ENCODE measurements at regions not wholly inside any gene's neighbourhood (a gene's known extent, or its start where the extent isn't known, plus 50 kb on each side); places are given as distances from the start of the nearest gene placed in this dataset.
A peak's percentile ranks its signal among the peaks of the same experiment; 100 is the strongest.

GRCh38 chr12:98280152-98280551 is 235.2 kb upstream of the TMPO start:
- H3K9me2 ChIP-seq (ENCODE audit: insufficient read depth, low read length) = no peaks in the 10 kb centered on the region
- H3K36me3 ChIP-seq (ENCODE audit: insufficient read depth, low read length) = 0 out of 2 replicates have a peak, but pooled peaks cover 4% of the 10 kb centered on the region
- no peaks in the 10 kb centered on the region for H3K9me3 ChIP-seq (ENCODE audit: low read length)
- H3K4me2 ChIP-seq (ENCODE audit: low read length) = no peak overlapping the region
- no peaks in the 10 kb centered on the region for H4K20me1 ChIP-seq (ENCODE audit: insufficient read depth, low read length)
- ChIA-PET POLR2A (interaction anchor here (0.6 to 1.6 kb wide), 12 partner anchors 18 to 1075 kb away, joined by 3 to 7 read pairs (median 3); no protein-coding TSS in a partner anchor), CTCF (ENCODE audit: unreplicated experiment) (no interaction called here)
- no peak overlapping the region for H3K4me3 ChIP-seq (ENCODE audit: low read depth, low read length, poor library complexity, severe bottlenecking)
- no peaks in the 10 kb centered on the region for H3K79me2 ChIP-seq (ENCODE audit: insufficient read depth, low read depth, low read length)
- intact Hi-C loops (cut with micrococcal nuclease; ENCODE audit: unreplicated experiment) = no loop called here
- H2AFZ ChIP-seq (ENCODE audit: low read length) = peak overlapping the region; percentile 78; the same call in 1 of the 2 replicates
- peaks cover 30% of the 10 kb centered on the region for H3K4me1 ChIP-seq (ENCODE audit: insufficient read depth, low read length, poor library complexity, severe bottlenecking)
- no peak overlapping the region for H3K27ac ChIP-seq (ENCODE audit: low read depth, low read length, poor library complexity, severe bottlenecking)
- TF ChIP-seq EZH2phosphoT487 (IDR thresholded peaks at IDR 0.05; ENCODE audit: borderline replicate concordance, low read depth, low read length) = no peak
- no peak for TF ChIP-seq CTCF (conservative IDR thresholded peaks at IDR 0.05; ENCODE audit: low read length)
- BruUV-seq (replicated peaks) = no TSS peak
- no peak for DNase-seq (ENCODE audit: low spot score)

- TF ChIP-seq EZH2phosphoT487 (IDR thresholded peaks at IDR 0.05; ENCODE audit: borderline replicate concordance, low read depth, low read length) = no peak
- no peak for TF ChIP-seq CTCF (conservative IDR thresholded peaks at IDR 0.05; ENCODE audit: low read length)
- peak overlapping the region; percentile 13; the same call in 1 of the 2 replicates for H3K4me2 ChIP-seq (ENCODE audit: low read length)
- H3K36me3 ChIP-seq (ENCODE audit: insufficient read depth, low read length) = 0 out of 2 replicates have a peak, but pooled peaks cover 4% of the 10 kb centered on the region
- peak overlapping the region; percentile 78; the same call in 1 of the 2 replicates for H2AFZ ChIP-seq (ENCODE audit: low read length)
- peaks cover 25% of the 10 kb centered on the region for H3K4me1 ChIP-seq (ENCODE audit: insufficient read depth, low read length, poor library complexity, severe bottlenecking)
- intact Hi-C loops (cut with micrococcal nuclease; ENCODE audit: unreplicated experiment) = no loop called here
- H3K9me3 ChIP-seq (ENCODE audit: low read length) = no peaks in the 10 kb centered on the region
- POLR2A ChIA-PET = interaction anchor here (0.6 to 1.6 kb wide), 15 partner anchors 17 to 885 kb away, joined by 3 to 7 read pairs (median 3); no protein-coding TSS in a partner anchor
- no peak overlapping the region for H3K4me3 ChIP-seq (ENCODE audit: low read depth, low read length, poor library complexity, severe bottlenecking)
- H4K20me1 ChIP-seq (ENCODE audit: insufficient read depth, low read length) = no peaks in the 10 kb centered on the region
- H3K79me2 ChIP-seq (ENCODE audit: insufficient read depth, low read depth, low read length) = no peaks in the 10 kb centered on the region
- no peak for DNase-seq (ENCODE audit: low spot score)
- H3K27ac ChIP-seq (ENCODE audit: low read depth, low read length, poor library complexity, severe bottlenecking) = no peak overlapping the region
- CTCF ChIA-PET (ENCODE audit: unreplicated experiment) = no interaction called here
- H3K9me2 ChIP-seq (ENCODE audit: insufficient read depth, low read length) = no peaks in the 10 kb centered on the region
- BruUV-seq (replicated peaks) = no TSS peak
Observed at GRCh38 chr12:98280621-98281020, 234.8 kb upstream of the TMPO start.

- Histone ChIP-seq H3K9me3 (ENCODE audit: low read length) (peaks cover 1% of the 10 kb centered on the region; the same call in 1 of the 2 replicates), H3K4me3 (ENCODE audit: low read depth, low read length, poor library complexity, severe bottlenecking) (no peak overlapping the region), H3K9me2 (ENCODE audit: insufficient read depth, low read length) (no peaks in the 10 kb centered on the region), H4K20me1 (ENCODE audit: insufficient read depth, low read length) (no peaks in the 10 kb centered on the region), H3K4me1 (ENCODE audit: insufficient read depth, low read length, poor library complexity, severe bottlenecking) (peaks cover 4% of the 10 kb centered on the region), H3K36me3 (ENCODE audit: insufficient read depth, low read length) (no peaks in the 10 kb centered on the region), H2AFZ (ENCODE audit: low read length) (no peak overlapping the region; the same call in 1 of the 2 replicates), H3K27ac (ENCODE audit: low read depth, low read length, poor library complexity, severe bottlenecking) (no peak overlapping the region), H3K4me2 (ENCODE audit: low read length) (no peak overlapping the region), H3K79me2 (ENCODE audit: insufficient read depth, low read depth, low read length) (no peaks in the 10 kb centered on the region)
- ChIA-PET POLR2A (interaction anchor here (0.6 to 0.7 kb wide), 4 partner anchors 8 to 1343 kb away, joined by 3 to 5 read pairs (median 4); no protein-coding TSS in a partner anchor), CTCF (ENCODE audit: unreplicated experiment) (no interaction called here)
- BruUV-seq (replicated peaks) = no TSS peak
- no peak for DNase-seq (ENCODE audit: low spot score)
- TF ChIP-seq EZH2phosphoT487 (IDR thresholded peaks at IDR 0.05; ENCODE audit: borderline replicate concordance, low read depth, low read length) = no peak
- no peak for TF ChIP-seq CTCF (conservative IDR thresholded peaks at IDR 0.05; ENCODE audit: low read length)
- intact Hi-C loops (cut with micrococcal nuclease; ENCODE audit: unreplicated experiment) = no loop called here
Observed at GRCh38 chr12:98291828-98292227, 223.6 kb upstream of the TMPO start.
